ENCODE measurements at regions not wholly inside any gene's neighbourhood (a gene's known extent, or its start where the extent isn't known, plus 50 kb on each side); places are given as distances from the start of the nearest gene placed in this dataset.
A peak's percentile ranks its signal among the peaks of the same experiment; 100 is the strongest.

GRCh38 chr2:196452758-196453157 is 186.8 kb upstream of the CCDC150 start:
- no peak for TF ChIP-seq CTCF (IDR thresholded peaks at IDR 0.05)
- no peak overlapping the region for H3K4me3 ChIP-seq
- no peak overlapping the region for H3K27ac ChIP-seq

GRCh38 chr2:196453613-196454047 is 185.9 kb upstream of the CCDC150 start:
- H3K4me3 ChIP-seq: no peak overlapping the region
- DNase-seq (ENCODE audit: low spot score): no peak
- peak; percentile 42 for TF ChIP-seq CTCF (IDR thresholded peaks at IDR 0.05)
- H3K27ac ChIP-seq: no peak overlapping the region

More at GRCh38 chr2:196452758-196453157, 186.8 kb upstream of the CCDC150 start:
- no peak for DNase-seq (ENCODE audit: low spot score)

GRCh38 chr2:196454492-196454891 is 185.0 kb upstream of the CCDC150 start:
- no peak for DNase-seq (ENCODE audit: low spot score)
- no peak for TF ChIP-seq CTCF (IDR thresholded peaks at IDR 0.05)
- Histone ChIP-seq H3K27ac (no peak overlapping the region), H3K4me3 (no peak overlapping the region)

DNA sequence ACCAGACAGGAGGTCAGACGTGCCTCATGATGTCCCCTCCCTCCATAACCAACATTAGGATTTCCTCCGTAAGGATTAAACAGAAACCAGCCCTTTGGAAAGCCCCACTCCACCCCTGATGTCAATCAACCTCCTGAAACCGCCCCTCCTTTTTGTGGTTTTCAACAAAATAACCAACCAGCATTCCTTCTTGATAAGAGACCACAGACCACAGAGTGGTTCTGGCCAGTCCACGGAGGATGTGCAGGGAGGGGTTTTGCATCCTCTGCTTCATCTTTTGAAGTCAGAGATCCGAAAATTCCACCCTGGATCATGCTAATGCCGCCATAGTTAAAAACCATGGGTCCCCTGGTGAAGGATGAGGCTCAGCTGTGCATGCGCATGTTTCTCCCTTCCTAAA is 180.0 kb upstream of the CCDC150 start:
- Histone ChIP-seq H3K27ac (no peak overlapping the region), H3K4me3 (peak overlapping the region; percentile 18)
- TF ChIP-seq CTCF (IDR thresholded peaks at IDR 0.05): no peak
- no peak for DNase-seq (ENCODE audit: low spot score)

- no peak for TF ChIP-seq CTCF (IDR thresholded peaks at IDR 0.05)
- Histone ChIP-seq H3K27ac (no peak overlapping the region), H3K4me3 (no peak overlapping the region)
- DNase-seq (ENCODE audit: low spot score): no peak
Measured at GRCh38 chr2:196463706-196464105, 175.8 kb upstream of the CCDC150 start.

DNA sequence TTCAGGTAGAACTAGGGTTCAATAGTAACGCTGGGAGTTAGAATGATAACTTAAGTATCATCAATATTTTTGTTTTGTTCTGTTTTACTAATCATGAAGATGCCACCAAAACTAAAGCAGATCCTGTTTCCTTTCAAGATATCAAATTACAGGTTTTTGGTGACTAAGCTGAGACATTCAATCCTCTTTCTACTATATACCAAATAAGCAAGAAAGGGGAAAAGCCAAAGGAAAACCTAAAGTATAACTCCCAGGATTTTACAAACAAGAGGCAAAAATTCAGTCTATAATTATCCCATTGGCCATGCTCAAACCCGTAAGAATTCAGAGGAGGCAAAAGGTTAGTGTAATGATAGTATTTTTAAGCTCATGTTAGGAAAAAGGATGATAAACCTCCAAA is 175.2 kb upstream of the CCDC150 start:
- TF ChIP-seq CTCF (IDR thresholded peaks at IDR 0.05): no peak
- no peak for DNase-seq (ENCODE audit: low spot score)
- H3K27ac ChIP-seq: no peak overlapping the region
- H3K4me3 ChIP-seq: no peak overlapping the region

DNA sequence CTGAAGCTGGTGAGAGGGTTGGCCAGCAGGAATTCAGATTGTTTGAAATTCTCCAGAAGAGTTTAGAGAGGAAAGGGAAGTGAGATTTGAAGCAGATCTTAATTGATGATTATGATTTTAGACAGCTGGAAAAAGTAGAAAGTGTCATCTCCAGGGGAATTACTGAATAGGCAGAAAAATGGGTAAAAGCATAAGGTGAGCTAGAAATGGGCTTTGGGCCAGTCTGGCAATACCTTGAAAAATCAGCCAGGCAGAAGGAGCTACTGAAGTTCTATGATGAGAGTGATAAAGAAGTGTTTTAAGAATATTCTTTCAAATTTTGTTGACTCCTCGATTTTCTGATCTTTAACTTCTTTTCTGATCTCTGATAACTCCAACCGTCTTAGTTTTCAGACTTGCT is 172.9 kb upstream of the CCDC150 start:
- DNase-seq (ENCODE audit: low spot score): no peak
- H3K27ac ChIP-seq: no peak overlapping the region
- no peak overlapping the region for H3K4me3 ChIP-seq
- TF ChIP-seq CTCF (IDR thresholded peaks at IDR 0.05): no peak

Data from coronary artery (tissue), 2 donors.